HG03097 (cell line): ENCODE measurements at regions not wholly inside any gene's neighbourhood (a gene's known extent, or its start where the extent isn't known, plus 50 kb on each side); places are given as distances from the start of the nearest gene placed in this dataset.
"Not testable (repeated sequence)": the region's sequence is repeated elsewhere in the genome, so short reads cannot be mapped to it uniquely, and the experiment has no call there.

Experiments used
- ATAC-seq: cut with Tn5 transposase; IDR thresholded peaks from one replicate; pipeline ENCODE4 v1.9.1; 2021; ENCODE audit not compliant: unreplicated experiment, low FRiP score

GRCh38 chr18:43789234-43790000, 512.1 kb upstream of the SYT4 start:
- ATAC-seq: no peak

GRCh38 chr18:43793910-43794309, 516.6 kb upstream of the SYT4 start:
- no peak for ATAC-seq

DNA sequence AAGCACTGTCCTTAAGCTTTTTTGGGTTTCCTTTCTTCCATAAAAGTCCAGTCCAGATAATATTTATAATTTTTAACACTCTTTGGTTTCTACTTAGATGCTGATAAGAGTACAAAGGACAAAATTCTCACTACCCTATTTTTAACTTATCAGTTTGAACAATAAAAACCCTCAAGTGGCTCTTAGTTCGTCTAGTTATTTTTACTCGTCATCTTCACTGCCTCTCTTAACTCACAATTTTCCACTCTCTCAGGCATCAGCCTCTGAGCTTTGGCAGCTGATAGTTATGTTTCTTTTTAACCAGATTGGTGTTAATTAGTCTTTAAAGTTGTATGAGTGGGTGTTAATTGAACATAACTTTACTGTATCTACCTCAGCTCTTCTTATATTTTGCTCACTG, 517.1 kb upstream of the SYT4 start:
- no peak for ATAC-seq

DNA sequence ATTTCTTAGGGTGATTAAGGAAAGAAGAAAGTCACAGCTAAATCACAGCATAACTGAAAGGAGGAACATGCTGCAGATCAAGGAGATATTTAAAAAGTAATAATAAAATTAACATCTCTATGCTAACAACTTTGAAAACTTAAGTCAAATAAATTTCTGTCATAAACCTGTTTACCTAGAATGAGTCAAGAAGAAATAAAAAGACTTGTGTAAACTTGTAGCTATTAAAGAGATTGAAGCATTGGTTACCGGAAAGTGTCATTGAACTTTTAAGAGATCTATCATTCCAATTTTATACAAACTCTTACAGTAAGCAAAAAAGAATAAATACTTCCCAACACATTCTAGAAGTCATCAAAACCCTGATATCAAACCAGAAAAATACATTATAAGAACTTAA, 520.1 kb upstream of the SYT4 start:
- no peak for ATAC-seq

GRCh38 chr18:43800584-43800983, 523.3 kb upstream of the SYT4 start:
- ATAC-seq: no peak

GRCh38 chr18:43805646-43806194, 528.4 kb upstream of the SYT4 start:
- ATAC-seq: no peak

- ATAC-seq: no peak
Measured at GRCh38 chr18:43812627-43813026, 535.3 kb upstream of the SYT4 start.

- no peak for ATAC-seq
Measured at GRCh38 chr18:43819397-43819796, 542.1 kb upstream of the SYT4 start.

DNA sequence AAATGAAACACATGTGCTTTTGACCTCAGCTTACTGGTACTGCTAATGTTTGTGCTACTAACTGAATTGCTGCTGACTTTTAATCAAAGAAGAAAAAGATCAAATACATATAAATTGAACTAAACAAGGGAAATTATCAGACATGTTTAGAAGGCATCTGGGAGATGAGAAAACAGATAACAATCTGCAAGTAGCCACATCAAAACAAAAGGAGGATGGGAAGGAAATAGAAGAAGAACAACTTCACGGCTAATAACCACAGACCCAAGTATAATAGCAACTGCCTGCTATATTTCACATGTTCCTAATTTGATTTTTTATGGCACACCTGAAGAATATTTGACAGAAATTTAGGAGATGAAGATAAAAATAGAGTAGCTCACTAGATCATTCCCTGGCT, 542.6 kb upstream of the SYT4 start:
- no peak for ATAC-seq

DNA sequence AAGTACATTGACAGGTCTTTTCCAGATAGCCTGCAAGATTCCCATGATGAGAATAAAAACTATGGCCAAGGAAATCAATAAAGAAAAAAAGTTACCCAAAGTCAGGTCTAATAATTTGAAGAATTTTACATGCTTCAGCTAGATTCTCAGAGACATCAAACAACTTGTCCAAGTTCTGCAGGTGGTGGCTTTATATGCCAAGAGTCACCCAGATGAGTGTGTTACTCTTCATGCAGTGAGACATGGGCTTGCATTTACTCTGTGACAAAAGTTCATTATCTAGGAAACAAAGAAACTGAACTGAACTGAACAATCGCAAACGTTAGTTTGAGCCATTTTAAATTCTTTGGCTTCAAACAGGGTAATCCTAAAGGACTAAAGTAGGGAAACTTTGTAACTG, 548.5 kb upstream of the SYT4 start:
- ATAC-seq: no peak

GRCh38 chr18:43826215-43826614, 548.9 kb upstream of the SYT4 start:
- no peak for ATAC-seq

- no peak for ATAC-seq
Measured at GRCh38 chr18:43827311-43827710, 550.0 kb upstream of the SYT4 start.

- no peak for ATAC-seq
Measured at GRCh38 chr18:43830303-43830702, 553.0 kb upstream of the SYT4 start.

GRCh38 chr18:43830947-43831346, 553.7 kb upstream of the SYT4 start:
- no peak for ATAC-seq

- no peak for ATAC-seq
Measured at GRCh38 chr18:43846299-43846698, 569.0 kb upstream of the SYT4 start.

- ATAC-seq: no peak
Measured at GRCh38 chr18:43847164-43848091, 570.1 kb upstream of the SYT4 start.

DNA sequence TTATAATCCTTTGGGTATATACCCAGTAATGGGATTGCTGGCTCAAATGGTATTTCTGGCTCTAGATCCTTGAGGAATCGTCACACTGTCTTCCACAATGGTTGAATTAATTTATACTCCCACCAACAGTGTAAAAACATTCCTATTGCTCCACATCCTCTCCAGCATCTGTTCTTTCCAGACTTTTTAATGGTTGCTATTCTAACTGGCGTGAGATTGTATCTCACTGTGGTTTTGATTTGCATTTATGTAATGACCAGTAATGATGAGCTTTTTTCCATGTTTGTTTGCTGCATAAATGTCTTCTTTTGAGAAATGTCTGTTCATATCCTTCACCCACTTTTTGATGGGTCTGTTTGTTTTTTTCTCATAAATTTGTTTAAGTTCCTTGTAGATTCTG, 572.5 kb upstream of the SYT4 start:
- not testable (repeated sequence) for ATAC-seq

DNA sequence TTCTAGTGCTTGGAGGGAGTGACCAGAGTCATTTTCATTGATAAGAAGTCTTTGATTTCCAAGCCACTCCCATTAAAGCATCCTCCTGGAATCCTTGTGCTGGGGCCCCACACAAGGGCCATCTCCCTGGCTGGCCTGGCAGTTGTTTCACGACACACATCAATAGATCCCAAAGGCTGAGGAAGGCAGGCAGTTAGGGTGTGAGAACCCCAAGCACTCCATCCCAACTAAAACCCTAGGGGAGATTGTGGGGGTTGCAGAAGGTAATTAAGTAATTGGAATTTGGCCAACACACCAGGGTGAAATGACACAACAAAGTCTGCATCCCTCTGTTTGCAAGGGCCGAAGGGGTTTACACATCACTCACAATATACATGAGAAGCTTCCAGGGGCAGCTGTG, 578.1 kb upstream of the SYT4 start:
- ATAC-seq: no peak

GRCh38 chr18:43863180-43863579, 585.9 kb upstream of the SYT4 start:
- ATAC-seq: no peak

DNA sequence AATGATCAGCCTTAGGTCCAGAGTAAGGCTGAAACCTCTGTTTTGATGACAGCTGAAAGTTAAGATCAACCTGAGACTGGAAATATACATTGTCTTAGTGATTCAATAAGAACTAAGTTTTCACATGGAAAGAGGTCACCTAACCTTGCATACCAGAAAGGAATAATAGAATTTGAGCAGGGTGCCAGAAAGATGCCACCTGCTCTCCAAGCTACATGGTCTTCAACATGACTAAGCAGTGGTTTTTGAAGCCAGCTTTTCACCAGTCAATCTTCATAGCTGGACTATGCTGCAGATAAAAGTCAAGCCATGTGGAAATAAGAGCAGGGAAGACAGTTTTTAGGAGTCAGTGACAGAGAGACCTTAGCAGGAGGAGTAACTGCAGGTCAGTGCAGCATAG, 589.4 kb upstream of the SYT4 start:
- ATAC-seq: no peak

- ATAC-seq: no peak
Measured at GRCh38 chr18:43868497-43868995, 591.3 kb upstream of the SYT4 start.
